GM12878 (cell line): ENCODE measurements at regions not wholly inside any gene's neighbourhood (a gene's known extent, or its start where the extent isn't known, plus 50 kb on each side); places are given as distances from the start of the nearest gene placed in this dataset.

Experiments
- ATAC-seq: fragments of 200-7000 bp; cut with Tn5 transposase; 3 replicates; pipeline ENCODE4 v1.9.1; 2020; ENCODE audit warnings: mild to moderate bottlenecking, moderate library complexity
- BruUV-seq: library from RNA; stranded (reverse); fragments of 400-500 nt; replicated peaks from 2 replicates; lab custom pipeline; 2021; lab: Mats Ljungman, UMichigan
- CTCF ChIA-PET: fragments of 300-600 bp; sonication (Branson Sonifier 250); formaldehyde crosslinking; extraction: SDS; loops from one replicate; lab custom pipeline; 2021; ENCODE audit warnings: inconsistent platforms; lab: Yijun Ruan, JAX
- POLR2A ChIA-PET: fragments of 350-600 bp; formaldehyde crosslinking; extraction: SDS; loops from one replicate; lab custom pipeline; 2021; ENCODE audit warnings: inconsistent platforms; lab: Charles Lee
- RAD21 ChIA-PET: fragments of 300-600 bp; sonication (Branson Sonifier 250); formaldehyde crosslinking; loops from one replicate; lab custom pipeline; 2023; ENCODE audit warnings: antibody characterized with exemption; ENCODE audit not compliant: unreplicated experiment; lab: Charles Lee
- SMC1A ChIA-PET: fragments of 300-600 bp; sonication (Branson Sonifier 250); formaldehyde crosslinking; loops from one replicate; lab custom pipeline; 2023; ENCODE audit not compliant: unreplicated experiment, uncharacterized antibody; lab: Charles Lee
- DNase-seq: peaks from one replicate; pipeline ENCODE4 v3.0.0-alpha.2; 2011; ENCODE audit warnings: low read depth, low spot score
- FAIRE-seq: peaks from 3 replicates; lab custom pipeline; 2011; peaks lifted over from hg19 to GRCh38; lab: Jason Lieb, UNC
- H2AFZ ChIP-seq: 2 replicates; pipeline ENCODE4 v1.6.0; 2011; ENCODE audit warnings: low read depth, low read length, control low read depth; ENCODE audit not compliant: control insufficient read depth
- H3K27ac ChIP-seq: 2 replicates; pipeline ENCODE4 v1.5.1; 2011; ENCODE audit warnings: control low read depth; ENCODE audit not compliant: control insufficient read depth, insufficient read depth
- H3K27me3 ChIP-seq, 2 experiments: replicated peaks in 1 of 2; 2 replicates each; pipeline versions ENCODE4 v1.6.0 to v1.6.1; 2011; ENCODE audit warnings: low read length in 1 of 2; ENCODE audit not compliant: control insufficient read depth in 2 of 2, insufficient read depth in 2 of 2
- H3K36me3 ChIP-seq, 2 experiments: 2 replicates each; pipeline ENCODE4 v1.5.1; 2011; ENCODE audit warnings: low read length in 1 of 2; ENCODE audit not compliant: control insufficient read depth in 2 of 2, insufficient read depth in 2 of 2
- H3K4me1 ChIP-seq: 2 replicates; pipeline ENCODE4 v1.6.1; 2011; ENCODE audit warnings: mild to moderate bottlenecking, low read length, moderate library complexity, mixed read lengths; ENCODE audit not compliant: control insufficient read depth, insufficient read depth
- H3K4me2 ChIP-seq: 2 replicates; pipeline ENCODE4 v1.6.0; 2011; ENCODE audit warnings: control low read depth; ENCODE audit not compliant: control insufficient read depth, insufficient read depth
- H3K4me3 ChIP-seq: fragments of 200-600 bp; sonication (generic); 2 replicates; pipeline ENCODE4 v1.5.1; 2016
- H3K79me2 ChIP-seq: 2 replicates; pipeline ENCODE4 v1.6.0; 2011; ENCODE audit warnings: low read length; ENCODE audit not compliant: control insufficient read depth, insufficient read depth
- H3K9ac ChIP-seq: 2 replicates; pipeline ENCODE4 v1.8.0; 2011; ENCODE audit warnings: low read length, control low read depth, mixed read lengths; ENCODE audit not compliant: control insufficient read depth, insufficient read depth
- H3K9me3 ChIP-seq: replicated peaks from 3 replicates; pipeline ENCODE4 v1.5.1; 2011; ENCODE audit warnings: mild to moderate bottlenecking, low read length; ENCODE audit not compliant: control insufficient read depth, insufficient read depth
- H4K20me1 ChIP-seq: 2 replicates; pipeline ENCODE4 v1.6.0; 2011; ENCODE audit not compliant: control insufficient read depth, insufficient read depth
- BACH1 ChIP-seq: fragments of 450-650 bp; IDR thresholded peaks from 2 replicates; pipeline ENCODE4 v1.6.1; 2017; ENCODE audit warnings: mild to moderate bottlenecking, borderline replicate concordance
- BMI1 ChIP-seq: fragments of 450-650 bp; IDR thresholded peaks from 2 replicates; pipeline ENCODE4 v1.6.1; 2016; ENCODE audit warnings: mild to moderate bottlenecking, moderate library complexity, borderline replicate concordance
- BRCA1 ChIP-seq: IDR thresholded peaks from 2 replicates; pipeline ENCODE4 v1.6.1; 2011; ENCODE audit warnings: low read depth, low read length, improper control_type of control experiment
- CREM ChIP-seq: IDR thresholded peaks from 2 replicates; pipeline ENCODE4 v1.6.1; 2014; ENCODE audit warnings: antibody characterized with exemption, low read depth
- EED ChIP-seq: sonication (generic); IDR thresholded peaks from 2 replicates; pipeline ENCODE4 v1.6.1; 2016; ENCODE audit warnings: antibody characterized with exemption, low read depth
- EP300 ChIP-seq, 2 experiments: fragments of 150-350 bp in 1 of 2; IDR thresholded peaks; 2 replicates each; pipeline ENCODE4 v1.6.1; 2011 to 2012; ENCODE audit warnings: low read depth in 2 of 2, low read length in 2 of 2, borderline replicate concordance in 1 of 2, improper control_type of control experiment in 1 of 2, inconsistent platforms in 1 of 2; ENCODE audit not compliant: control insufficient read depth in 1 of 2
- IRF3 ChIP-seq: fragments of 450-650 bp; IDR thresholded peaks from 2 replicates; pipeline ENCODE4 v1.6.1; 2014; ENCODE audit warnings: mild to moderate bottlenecking
- IRF4 ChIP-seq: IDR thresholded peaks from 2 replicates; pipeline ENCODE4 v1.6.1; 2011; ENCODE audit warnings: low read depth, low read length
- MEF2A ChIP-seq: IDR thresholded peaks from 2 replicates; pipeline ENCODE4 v1.6.1; 2011; ENCODE audit warnings: low read depth, mild to moderate bottlenecking, low read length, moderate library complexity; ENCODE audit not compliant: insufficient read depth
- PBX3 ChIP-seq: IDR thresholded peaks from 2 replicates; pipeline ENCODE4 v1.6.1; 2011; ENCODE audit warnings: mild to moderate bottlenecking, low read depth, low read length, moderate library complexity; ENCODE audit not compliant: insufficient replicate concordance
- RAD21 ChIP-seq: IDR thresholded peaks from 2 replicates; pipeline ENCODE4 v1.6.1; 2011; ENCODE audit warnings: mild to moderate bottlenecking, low read depth, low read length, moderate library complexity; ENCODE audit not compliant: insufficient read depth
- RAD51 ChIP-seq: fragments of 450-650 bp; IDR thresholded peaks from 2 replicates; pipeline ENCODE4 v1.6.1; 2016; ENCODE audit warnings: moderate library complexity, mild to moderate bottlenecking, inconsistent platforms
- RB1 ChIP-seq: fragments of 450-650 bp; formaldehyde crosslinking; IDR thresholded peaks from 2 replicates; pipeline ENCODE4 v1.6.1; 2017; ENCODE audit warnings: mild to moderate bottlenecking, borderline replicate concordance
- SREBF2 ChIP-seq: IDR thresholded peaks from 2 replicates; pipeline ENCODE4 v1.6.1; 2012; ENCODE audit warnings: mild to moderate bottlenecking, low read length
- TARDBP ChIP-seq: IDR thresholded peaks from 2 replicates; pipeline ENCODE4 v1.6.1; 2016; ENCODE audit warnings: borderline replicate concordance
- ZNF24 ChIP-seq: fragments of 450-650 bp; IDR thresholded peaks from 2 replicates; pipeline ENCODE4 v1.6.1; 2017; ENCODE audit warnings: antibody characterized with exemption, mild to moderate bottlenecking
- ZNF384 ChIP-seq: IDR thresholded peaks from 2 replicates; pipeline ENCODE4 v1.6.1; 2012; ENCODE audit warnings: low read depth, mild to moderate bottlenecking, low read length, improper control_type of control experiment, borderline replicate concordance
- WGBS: methylation state at CpG from one replicate; pipeline ENCODE4 v1.1.6; 2016; ENCODE audit warnings: low lambda C conversion rate; ENCODE audit not compliant: insufficient replicate concordance, insufficient coverage; ENCODE audit errors: missing lambda C conversion rate; 5-methylcytosine and 5-hydroxymethylcytosine counted together
- in situ Hi-C: fragments of 300-500 bp; cut with MboI; formaldehyde crosslinking; loops from 9 replicates; pipeline ENCODE4 v1.14.3; 2018; ENCODE audit warnings: mixed read lengths
- intact Hi-C: fragments of 100-400 bp; cut with micrococcal nuclease; formaldehyde crosslinking; loops from one replicate; pipeline ENCODE4 v1.14.2; 2022; ENCODE audit not compliant: unreplicated experiment
- TF ChIP-seq, protein P1 (sequence below): IDR thresholded peaks from 2 replicates; pipeline ENCODE4 v1.6.1; 2012; ENCODE audit warnings: low read depth, low read length, improper control_type of control experiment
- TF ChIP-seq, protein P2 (sequence below): fragments of 450-650 bp; conservative IDR thresholded peaks from 2 replicates; pipeline ENCODE4 v1.6.1; 2017; ENCODE audit warnings: mild to moderate bottlenecking, moderate library complexity

- ChIA-PET SMC1A (no interaction called here), CTCF (interaction anchor here (0.6 kb wide), 1 partner anchor 53 kb away, joined by 3 read pairs; no protein-coding TSS in a partner anchor)
- Histone ChIP-seq H3K36me3 (no peaks in the 10 kb centered on the region), H3K4me2 (no peak overlapping the region), H3K9ac (no peak overlapping the region)
- TF ChIP-seq SREBF2 (no peak), PBX3 (no peak), BMI1 (no peak), RAD21 (no peak), RB1 (no peak), IRF3 (no peak), RAD51 (no peak), CREM (no peak), EED (no peak), ZNF384 (no peak), ZNF24 (no peak), TARDBP (no peak), EP300 (IDR thresholded peaks at IDR 0.05; ENCODE audit: borderline replicate concordance in 1 of 2, control insufficient read depth in 1 of 2, low read depth in 2 of 2, low read length in 2 of 2) (no peak), IRF4 (no peak), BRCA1 (no peak), BACH1 (no peak), MEF2A (no peak)
- TF ChIP-seq, protein P1, sequence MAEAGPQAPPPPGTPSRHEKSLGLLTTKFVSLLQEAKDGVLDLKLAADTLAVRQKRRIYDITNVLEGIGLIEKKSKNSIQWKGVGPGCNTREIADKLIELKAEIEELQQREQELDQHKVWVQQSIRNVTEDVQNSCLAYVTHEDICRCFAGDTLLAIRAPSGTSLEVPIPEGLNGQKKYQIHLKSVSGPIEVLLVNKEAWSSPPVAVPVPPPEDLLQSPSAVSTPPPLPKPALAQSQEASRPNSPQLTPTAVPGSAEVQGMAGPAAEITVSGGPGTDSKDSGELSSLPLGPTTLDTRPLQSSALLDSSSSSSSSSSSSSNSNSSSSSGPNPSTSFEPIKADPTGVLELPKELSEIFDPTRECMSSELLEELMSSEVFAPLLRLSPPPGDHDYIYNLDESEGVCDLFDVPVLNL, result no peak
- TF ChIP-seq, protein P2, sequence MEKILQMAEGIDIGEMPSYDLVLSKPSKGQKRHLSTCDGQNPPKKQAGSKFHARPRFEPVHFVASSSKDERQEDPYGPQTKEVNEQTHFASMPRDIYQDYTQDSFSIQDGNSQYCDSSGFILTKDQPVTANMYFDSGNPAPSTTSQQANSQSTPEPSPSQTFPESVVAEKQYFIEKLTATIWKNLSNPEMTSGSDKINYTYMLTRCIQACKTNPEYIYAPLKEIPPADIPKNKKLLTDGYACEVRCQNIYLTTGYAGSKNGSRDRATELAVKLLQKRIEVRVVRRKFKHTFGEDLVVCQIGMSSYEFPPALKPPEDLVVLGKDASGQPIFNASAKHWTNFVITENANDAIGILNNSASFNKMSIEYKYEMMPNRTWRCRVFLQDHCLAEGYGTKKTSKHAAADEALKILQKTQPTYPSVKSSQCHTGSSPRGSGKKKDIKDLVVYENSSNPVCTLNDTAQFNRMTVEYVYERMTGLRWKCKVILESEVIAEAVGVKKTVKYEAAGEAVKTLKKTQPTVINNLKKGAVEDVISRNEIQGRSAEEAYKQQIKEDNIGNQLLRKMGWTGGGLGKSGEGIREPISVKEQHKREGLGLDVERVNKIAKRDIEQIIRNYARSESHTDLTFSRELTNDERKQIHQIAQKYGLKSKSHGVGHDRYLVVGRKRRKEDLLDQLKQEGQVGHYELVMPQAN, result no peak
- TF ChIP-seq, all 136 proteins: peak for 0
- no peak for ATAC-seq
- Histone ChIP-seq H3K27me3 (no peaks in the 10 kb centered on the region), H3K4me1 (no peaks in the 10 kb centered on the region), H2AFZ (no peak overlapping the region), H3K27ac (no peak overlapping the region), H3K9me3 (no peaks in the 10 kb centered on the region), H3K4me3 (no peak overlapping the region), H3K79me2 (no peaks in the 10 kb centered on the region), H4K20me1 (no peaks in the 10 kb centered on the region)
- no peak for DNase-seq
- RAD21 ChIA-PET, result no interaction called here
- WGBS, result 48% methylated on average over 2 of the region's 2 CpGs
- no TSS peak for BruUV-seq
- in situ Hi-C loops, result no loop called here
- POLR2A ChIA-PET, result no interaction called here
- intact Hi-C loops, result no loop called here
- no peak for FAIRE-seq
Observed at GRCh38 chrX:143378851-143379250, 138.4 kb downstream of the SPANXN3 start.
